HG03520 (cell line): ENCODE measurements at regions not wholly inside any gene's neighbourhood (a gene's known extent, or its start where the extent isn't known, plus 50 kb on each side); places are given as distances from the start of the nearest gene placed in this dataset.

Experiments used
- ATAC-seq: cut with Tn5 transposase; IDR thresholded peaks from one replicate; pipeline ENCODE4 v1.9.1; 2021; ENCODE audit warnings: mild to moderate bottlenecking, moderate library complexity; ENCODE audit not compliant: unreplicated experiment

GRCh38 chr2:145609951-145610350 lies 1090.0 kb upstream of the ZEB2 start:
- no peak for ATAC-seq

GRCh38 chr2:145601361-145601925 lies 1081.5 kb upstream of the ZEB2 start:
- no peak for ATAC-seq

- no peak for ATAC-seq
Observed at GRCh38 chr2:145600811-145601210, 1080.9 kb upstream of the ZEB2 start.

GRCh38 chr2:145599756-145600155 lies 1079.8 kb upstream of the ZEB2 start:
- ATAC-seq, result no peak

GRCh38 chr2:145598434-145598833 lies 1078.5 kb upstream of the ZEB2 start:
- no peak for ATAC-seq

- no peak for ATAC-seq
Observed at GRCh38 chr2:145597809-145598208, 1077.9 kb upstream of the ZEB2 start.

GRCh38 chr2:145597006-145597405 lies 1077.1 kb upstream of the ZEB2 start:
- ATAC-seq, result no peak

GRCh38 chr2:145596416-145596815 lies 1076.5 kb upstream of the ZEB2 start:
- no peak for ATAC-seq

- ATAC-seq, result no peak
Observed at GRCh38 chr2:145595296-145595695, 1075.4 kb upstream of the ZEB2 start.

GRCh38 chr2:145593991-145594614 lies 1074.2 kb upstream of the ZEB2 start:
- no peak for ATAC-seq

GRCh38 chr2:145593280-145593679 lies 1073.4 kb upstream of the ZEB2 start:
- peak; percentile 38 for ATAC-seq

- ATAC-seq, result no peak
Observed at GRCh38 chr2:145592361-145592760, 1072.4 kb upstream of the ZEB2 start.

- no peak for ATAC-seq
Observed at GRCh38 chr2:145591109-145591809, 1071.3 kb upstream of the ZEB2 start.

- ATAC-seq, result no peak
Observed at GRCh38 chr2:145587922-145588321, 1068.0 kb upstream of the ZEB2 start.

GRCh38 chr2:145584353-145584752 lies 1064.4 kb upstream of the ZEB2 start:
- ATAC-seq, result no peak

- no peak for ATAC-seq
Observed at GRCh38 chr2:145573608-145574007, 1053.7 kb upstream of the ZEB2 start.

GRCh38 chr2:145572238-145572637 lies 1052.3 kb upstream of the ZEB2 start:
- no peak for ATAC-seq

GRCh38 chr2:145569108-145569507 lies 1049.2 kb upstream of the ZEB2 start:
- no peak for ATAC-seq

- ATAC-seq, result no peak
Observed at GRCh38 chr2:145563741-145564615, 1044.1 kb upstream of the ZEB2 start.

GRCh38 chr2:145561152-145561551 lies 1041.2 kb upstream of the ZEB2 start:
- ATAC-seq, result no peak

GRCh38 chr2:145558617-145559350 lies 1038.9 kb upstream of the ZEB2 start:
- no peak for ATAC-seq
